ENCODE measurements at regions not wholly inside any gene's neighbourhood (a gene's known extent, or its start where the extent isn't known, plus 50 kb on each side); places are given as distances from the start of the nearest gene placed in this dataset.
"Not testable (repeated sequence)": the region's sequence is repeated elsewhere in the genome, so short reads cannot be mapped to it uniquely, and the experiment has no call there.

DNA sequence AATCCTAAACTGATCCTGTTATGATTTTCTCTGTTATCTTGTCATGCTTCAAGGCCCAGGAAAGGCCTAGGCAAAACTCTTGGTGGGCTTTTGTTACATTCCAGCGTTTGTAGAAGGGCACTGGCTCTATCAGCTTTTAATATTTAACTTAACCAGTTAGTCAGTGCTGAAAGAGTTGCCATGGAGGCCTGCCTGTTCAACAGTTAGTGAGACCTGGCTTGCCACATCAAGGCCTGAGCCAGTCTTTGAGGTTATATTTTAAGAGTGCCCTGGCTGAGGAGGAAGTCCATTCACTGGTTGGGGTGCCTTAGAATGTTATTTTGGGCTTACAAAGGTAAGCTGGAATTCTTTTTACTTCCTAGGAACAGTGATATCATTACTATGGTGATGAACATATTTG is 144.1 kb upstream of the NRG3 start:
- ChIA-PET CTCF (ENCODE audit: unreplicated experiment) (no interaction called here), POLR2A (interaction anchor here (0.5 kb wide), 1 partner anchor 783 kb away, joined by 3 read pairs; no protein-coding TSS in a partner anchor)
- H4K20me1 ChIP-seq (ENCODE audit: insufficient read depth, low read length), result no peaks in the 10 kb centered on the region
- BruUV-seq (replicated peaks), result no TSS peak
- no peak for TF ChIP-seq EZH2phosphoT487 (IDR thresholded peaks at IDR 0.05; ENCODE audit: borderline replicate concordance, low read depth, low read length)
- TF ChIP-seq, protein P1, sequence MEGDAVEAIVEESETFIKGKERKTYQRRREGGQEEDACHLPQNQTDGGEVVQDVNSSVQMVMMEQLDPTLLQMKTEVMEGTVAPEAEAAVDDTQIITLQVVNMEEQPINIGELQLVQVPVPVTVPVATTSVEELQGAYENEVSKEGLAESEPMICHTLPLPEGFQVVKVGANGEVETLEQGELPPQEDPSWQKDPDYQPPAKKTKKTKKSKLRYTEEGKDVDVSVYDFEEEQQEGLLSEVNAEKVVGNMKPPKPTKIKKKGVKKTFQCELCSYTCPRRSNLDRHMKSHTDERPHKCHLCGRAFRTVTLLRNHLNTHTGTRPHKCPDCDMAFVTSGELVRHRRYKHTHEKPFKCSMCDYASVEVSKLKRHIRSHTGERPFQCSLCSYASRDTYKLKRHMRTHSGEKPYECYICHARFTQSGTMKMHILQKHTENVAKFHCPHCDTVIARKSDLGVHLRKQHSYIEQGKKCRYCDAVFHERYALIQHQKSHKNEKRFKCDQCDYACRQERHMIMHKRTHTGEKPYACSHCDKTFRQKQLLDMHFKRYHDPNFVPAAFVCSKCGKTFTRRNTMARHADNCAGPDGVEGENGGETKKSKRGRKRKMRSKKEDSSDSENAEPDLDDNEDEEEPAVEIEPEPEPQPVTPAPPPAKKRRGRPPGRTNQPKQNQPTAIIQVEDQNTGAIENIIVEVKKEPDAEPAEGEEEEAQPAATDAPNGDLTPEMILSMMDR (conservative IDR thresholded peaks at IDR 0.05; ENCODE audit: low read length), result no peak
- no peaks in the 10 kb centered on the region for H3K36me3 ChIP-seq (ENCODE audit: insufficient read depth, low read length)
- no peaks in the 10 kb centered on the region for H3K9me3 ChIP-seq (ENCODE audit: low read length)
- no peak overlapping the region for H3K27ac ChIP-seq (ENCODE audit: low read depth, low read length, poor library complexity, severe bottlenecking)
- no peaks in the 10 kb centered on the region for H3K79me2 ChIP-seq (ENCODE audit: insufficient read depth, low read depth, low read length)
- intact Hi-C loops (cut with micrococcal nuclease; ENCODE audit: unreplicated experiment), result no loop called here
- DNase-seq (ENCODE audit: low spot score), result no peak
- no peak overlapping the region for H3K4me3 ChIP-seq (ENCODE audit: low read depth, low read length, poor library complexity, severe bottlenecking)
- no peak overlapping the region for H2AFZ ChIP-seq (ENCODE audit: low read length)
- no peaks in the 10 kb centered on the region for H3K9me2 ChIP-seq (ENCODE audit: insufficient read depth, low read length)
- H3K4me2 ChIP-seq (ENCODE audit: low read length), result no peak overlapping the region
- H3K4me1 ChIP-seq (ENCODE audit: insufficient read depth, low read length, poor library complexity, severe bottlenecking), result no peaks in the 10 kb centered on the region

DNA sequence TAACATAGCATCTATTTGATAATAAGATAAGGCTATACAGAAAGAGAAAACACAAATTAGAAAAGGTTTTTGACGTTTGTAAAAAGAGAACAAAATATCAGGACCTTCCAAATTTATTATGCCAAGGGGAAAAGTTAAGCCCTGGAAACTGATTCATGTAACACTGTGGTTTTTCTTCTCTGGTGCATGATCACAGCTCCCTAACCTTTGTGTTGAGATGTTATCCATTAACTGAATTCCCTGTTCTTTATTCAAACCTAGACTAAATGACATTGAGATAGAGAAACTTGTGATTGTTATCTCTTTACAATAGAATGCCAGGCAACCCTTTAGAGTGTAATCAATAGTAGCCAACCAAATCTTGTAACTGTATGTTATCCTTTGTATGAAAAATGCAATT is 141.5 kb upstream of the NRG3 start:
- H4K20me1 ChIP-seq (ENCODE audit: insufficient read depth, low read length), result no peaks in the 10 kb centered on the region

DNA sequence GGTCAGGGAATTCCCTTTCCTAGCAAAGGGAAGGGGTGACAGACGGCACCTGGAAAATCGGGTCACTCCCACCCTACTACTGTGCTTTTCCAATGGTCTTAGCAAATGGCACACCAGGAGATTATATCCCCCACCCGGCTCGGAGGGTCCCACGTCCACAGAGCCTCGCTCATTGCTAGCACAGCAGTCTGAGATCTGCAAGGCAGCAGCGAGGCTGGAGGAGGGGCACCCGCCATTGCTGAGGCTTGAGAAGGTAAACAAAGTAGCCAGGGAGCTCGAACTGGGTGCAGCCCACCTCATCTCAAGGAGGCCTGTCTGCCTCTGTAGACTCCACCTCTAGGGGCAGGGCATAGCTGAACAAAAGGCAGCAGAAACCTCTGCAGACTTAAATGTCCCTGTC is 139.8 kb upstream of the NRG3 start:
- H3K79me2 ChIP-seq (ENCODE audit: insufficient read depth, low read depth, low read length); H3K36me3 ChIP-seq (ENCODE audit: insufficient read depth, low read length); H3K4me1 ChIP-seq (ENCODE audit: insufficient read depth, low read length, poor library complexity, severe bottlenecking); H3K9me2 ChIP-seq (ENCODE audit: insufficient read depth, low read length); H3K4me3 ChIP-seq (ENCODE audit: low read depth, low read length, poor library complexity, severe bottlenecking); DNase-seq (ENCODE audit: low spot score); H2AFZ ChIP-seq (ENCODE audit: low read length); intact Hi-C loops (cut with micrococcal nuclease; ENCODE audit: unreplicated experiment); H3K9me3 ChIP-seq (ENCODE audit: low read length); H3K27ac ChIP-seq (ENCODE audit: low read depth, low read length, poor library complexity, severe bottlenecking); CTCF ChIA-PET (ENCODE audit: unreplicated experiment); BruUV-seq (replicated peaks); H3K4me2 ChIP-seq (ENCODE audit: low read length); H4K20me1 ChIP-seq (ENCODE audit: insufficient read depth, low read length): not testable (repeated sequence)
- POLR2A ChIA-PET, result interaction anchor here (0.9 kb wide), 1 partner anchor 337 kb away, joined by 3 read pairs; no protein-coding TSS in a partner anchor

More for the DNA sequence above, 141.5 kb upstream of the NRG3 start:
- H3K79me2 ChIP-seq (ENCODE audit: insufficient read depth, low read depth, low read length), result no peaks in the 10 kb centered on the region
- no peaks in the 10 kb centered on the region for H3K9me2 ChIP-seq (ENCODE audit: insufficient read depth, low read length)
- H2AFZ ChIP-seq (ENCODE audit: low read length), result no peak overlapping the region
- DNase-seq (ENCODE audit: low spot score), result no peak
- no TSS peak for BruUV-seq (replicated peaks)
- no peak overlapping the region for H3K4me2 ChIP-seq (ENCODE audit: low read length)
- ChIA-PET POLR2A (no interaction called here), CTCF (ENCODE audit: unreplicated experiment) (no interaction called here)
- no peaks in the 10 kb centered on the region for H3K9me3 ChIP-seq (ENCODE audit: low read length)
- no peaks in the 10 kb centered on the region for H3K4me1 ChIP-seq (ENCODE audit: insufficient read depth, low read length, poor library complexity, severe bottlenecking)
- no peaks in the 10 kb centered on the region for H3K36me3 ChIP-seq (ENCODE audit: insufficient read depth, low read length)
- intact Hi-C loops (cut with micrococcal nuclease; ENCODE audit: unreplicated experiment), result no loop called here
- TF ChIP-seq, protein P1 (conservative IDR thresholded peaks at IDR 0.05; ENCODE audit: low read length), result no peak
- no peak for TF ChIP-seq EZH2phosphoT487 (IDR thresholded peaks at IDR 0.05; ENCODE audit: borderline replicate concordance, low read depth, low read length)
- no peak overlapping the region for H3K4me3 ChIP-seq (ENCODE audit: low read depth, low read length, poor library complexity, severe bottlenecking)
- H3K27ac ChIP-seq (ENCODE audit: low read depth, low read length, poor library complexity, severe bottlenecking), result no peak overlapping the region

Data from OCI-LY7 (cell line).